Right atrium auricular region (tissue), 2 donors: ENCODE measurements at regions not wholly inside any gene's neighbourhood (a gene's known extent, or its start where the extent isn't known, plus 50 kb on each side); places are given as distances from the start of the nearest gene placed in this dataset.
"Not testable (repeated sequence)": the region's sequence is repeated elsewhere in the genome, so short reads cannot be mapped to it uniquely, and the experiment has no call there.

Source experiments
- DNase-seq: peaks from one replicate; pipeline ENCODE4 v3.0.0-alpha.2; 2019; ENCODE audit warnings: low spot score
- H3K27ac ChIP-seq, 2 donors: fragments of 200-600 bp; sonication (generic); 1 replicate in 1 of 2; 2 replicates in 1 of 2; pipeline ENCODE4 v1.5.1; 2016 to 2019
- H3K27me3 ChIP-seq, 2 donors: fragments of 200-600 bp; sonication (generic); one replicate each; pipeline versions ENCODE4 v1.5.1 to v1.6.0; 2017 to 2019
- H3K36me3 ChIP-seq: fragments of 200-600 bp; sonication (generic); one replicate; pipeline ENCODE4 v1.5.1; 2016
- H3K4me1 ChIP-seq, 2 donors: fragments of 200-600 bp; sonication (generic); one replicate each; pipeline versions ENCODE4 v1.5.1 to v1.6.0; 2017 to 2019
- H3K4me3 ChIP-seq, 2 donors: fragments of 200-600 bp; sonication (generic); 1 replicate in 1 of 2; 2 replicates in 1 of 2; pipeline ENCODE4 v1.5.1; 2017 to 2019; ENCODE audit warnings: mild to moderate bottlenecking in 1 of 2, moderate library complexity in 1 of 2
- H3K9me3 ChIP-seq, 2 donors: fragments of 200-600 bp; sonication (generic); one replicate each; pipeline ENCODE4 v1.5.1; 2019
- CTCF ChIP-seq, 2 donors: fragments of 200-600 bp; sonication (generic); IDR thresholded peaks; one replicate each; pipeline ENCODE4 v1.5.1; 2019; ENCODE audit warnings: antibody characterized with exemption in 2 of 2

GRCh38 chr7:131051304-131051703 lies 276.4 kb upstream of the MKLN1 start:
- H3K27me3 ChIP-seq, result no peaks in the 10 kb centered on the region
- H3K4me1 ChIP-seq, result peaks cover 0 to 64% of the 10 kb centered on the region in 2 donors
- H3K36me3 ChIP-seq, result peaks cover 30% of the 10 kb centered on the region
- DNase-seq, result no peak
- no peak for TF ChIP-seq CTCF (IDR thresholded peaks at IDR 0.05)
- no peaks in the 10 kb centered on the region for H3K9me3 ChIP-seq
- no peak overlapping the region for H3K4me3 ChIP-seq
- no peak overlapping the region for H3K27ac ChIP-seq

- no peak overlapping the region for H3K27ac ChIP-seq
- no peak for DNase-seq
Measured at GRCh38 chr7:131052285-131052904, 275.3 kb upstream of the MKLN1 start.

GRCh38 chr7:131056007-131056406 lies 271.7 kb upstream of the MKLN1 start:
- H3K4me3 ChIP-seq, result no peak overlapping the region
- peaks cover 10% of the 10 kb centered on the region for H3K36me3 ChIP-seq
- no peak for DNase-seq
- no peak for TF ChIP-seq CTCF (IDR thresholded peaks at IDR 0.05)
- no peaks in the 10 kb centered on the region for H3K9me3 ChIP-seq
- no peaks in the 10 kb centered on the region for H3K27me3 ChIP-seq
- H3K4me1 ChIP-seq, result peaks cover 0 to 55% of the 10 kb centered on the region in 2 donors
- H3K27ac ChIP-seq, result no peak overlapping the region

More at GRCh38 chr7:131052285-131052904, 275.3 kb upstream of the MKLN1 start:
- no peaks in the 10 kb centered on the region for H3K27me3 ChIP-seq
- H3K4me1 ChIP-seq, result peaks cover 0 to 73% of the 10 kb centered on the region in 2 donors
- no peak for TF ChIP-seq CTCF (IDR thresholded peaks at IDR 0.05)
- no peaks in the 10 kb centered on the region for H3K9me3 ChIP-seq
- peaks cover 27% of the 10 kb centered on the region for H3K36me3 ChIP-seq
- H3K4me3 ChIP-seq, result no peak overlapping the region

- no peaks in the 10 kb centered on the region for H3K27me3 ChIP-seq
- H3K4me3 ChIP-seq, result no peak overlapping the region
- no peak for TF ChIP-seq CTCF (IDR thresholded peaks at IDR 0.05)
- H3K4me1 ChIP-seq, result peaks cover 0 to 63% of the 10 kb centered on the region in 2 donors
- peaks cover 3% of the 10 kb centered on the region for H3K36me3 ChIP-seq
- DNase-seq, result no peak
- H3K27ac ChIP-seq, result peak overlapping the region; percentile 22 to 31
- no peaks in the 10 kb centered on the region for H3K9me3 ChIP-seq
Measured at GRCh38 chr7:131057015-131057793, 270.5 kb upstream of the MKLN1 start.

GRCh38 chr7:131057794-131058070 lies 269.9 kb upstream of the MKLN1 start:
- Histone ChIP-seq H3K27me3 (no peaks in the 10 kb centered on the region), H3K36me3 (no peaks in the 10 kb centered on the region), H3K4me1 (peaks cover 0 to 58% of the 10 kb centered on the region in 2 donors), H3K4me3 (no peak overlapping the region), H3K27ac (peak overlapping the region in 1 of 2 donors; percentile 22), H3K9me3 (no peaks in the 10 kb centered on the region)
- DNase-seq, result no peak
- TF ChIP-seq CTCF (IDR thresholded peaks at IDR 0.05), result no peak

- not testable (repeated sequence) for DNase-seq, H3K27ac ChIP-seq, H3K27me3 ChIP-seq, H3K9me3 ChIP-seq, H3K4me3 ChIP-seq, H3K36me3 ChIP-seq
- H3K4me1 ChIP-seq, result peaks cover 0 to 48% of the 10 kb centered on the region in 2 donors
Measured at GRCh38 chr7:131058561-131059288, 269.0 kb upstream of the MKLN1 start.

GRCh38 chr7:131059401-131059800 lies 268.3 kb upstream of the MKLN1 start:
- not testable (repeated sequence) for H3K9me3 ChIP-seq, DNase-seq, H3K27me3 ChIP-seq, H3K4me3 ChIP-seq, H3K36me3 ChIP-seq, H3K27ac ChIP-seq
- H3K4me1 ChIP-seq, result peaks cover 0 to 43% of the 10 kb centered on the region in 2 donors
